ENCODE measurements at regions not wholly inside any gene's neighbourhood (a gene's known extent, or its start where the extent isn't known, plus 50 kb on each side); places are given as distances from the start of the nearest gene placed in this dataset.

- POLR2A ChIA-PET: no interaction called here
- CTCF ChIA-PET: no interaction called here
- DNase-seq (ENCODE audit: extremely low spot score): no peak
- TF ChIP-seq CTBP1 (IDR thresholded peaks at IDR 0.05; ENCODE audit: borderline replicate concordance): no peak
- TF ChIP-seq HDGF (IDR thresholded peaks at IDR 0.05; ENCODE audit: borderline replicate concordance): no peak
- no peak for TF ChIP-seq NFRKB (IDR thresholded peaks at IDR 0.05)
- TF ChIP-seq PKNOX1 (IDR thresholded peaks at IDR 0.05): no peak
These were observed 158.8 kb downstream of the IL20RB start for GRCh38 chr3:137116619-137117018.

GRCh38 chr3:137121704-137122314 lies 164.0 kb downstream of the IL20RB start:
- DNase-seq (ENCODE audit: extremely low spot score): peak; percentile 47
- TF ChIP-seq FOXK2 (IDR thresholded peaks at IDR 0.05): no peak
- TF ChIP-seq BHLHE40 (IDR thresholded peaks at IDR 0.05; ENCODE audit: borderline replicate concordance): no peak
- no peak for TF ChIP-seq FOXA1 (IDR thresholded peaks at IDR 0.05)
- no peak for TF ChIP-seq ARNT (IDR thresholded peaks at IDR 0.05)
- TF ChIP-seq SUZ12 (IDR thresholded peaks at IDR 0.05): no peak
- no peak for TF ChIP-seq HDGF (IDR thresholded peaks at IDR 0.05; ENCODE audit: borderline replicate concordance)
- TF ChIP-seq CTBP1 (IDR thresholded peaks at IDR 0.05; ENCODE audit: borderline replicate concordance): no peak
- TF ChIP-seq SP1 (IDR thresholded peaks at IDR 0.05): no peak

GRCh38 chr3:137131081-137131480 lies 173.3 kb downstream of the IL20RB start:
- ChIA-PET POLR2A (no interaction called here), CTCF (interaction anchor here (0.6 to 0.9 kb wide), 2 partner anchors 9 to 637 kb away, joined by 4 to 6 read pairs; no protein-coding TSS in a partner anchor)
- no peak for TF ChIP-seq L3MBTL2 (conservative IDR thresholded peaks at IDR 0.05)
- TF ChIP-seq ARNT (IDR thresholded peaks at IDR 0.05): no peak
- no peak for TF ChIP-seq FOXM1 (IDR thresholded peaks at IDR 0.05; ENCODE audit: borderline replicate concordance)
- TF ChIP-seq NFRKB (IDR thresholded peaks at IDR 0.05): no peak
- TF ChIP-seq PKNOX1 (IDR thresholded peaks at IDR 0.05): no peak
- TF ChIP-seq BHLHE40 (IDR thresholded peaks at IDR 0.05; ENCODE audit: borderline replicate concordance): no peak
- no peak for TF ChIP-seq LEF1 (IDR thresholded peaks at IDR 0.05; ENCODE audit: borderline replicate concordance)
- no peak for TF ChIP-seq SP1 (IDR thresholded peaks at IDR 0.05)
- TF ChIP-seq HDGF (IDR thresholded peaks at IDR 0.05; ENCODE audit: borderline replicate concordance): no peak
- TF ChIP-seq TARDBP (IDR thresholded peaks at IDR 0.05): no peak
- TF ChIP-seq SUZ12 (IDR thresholded peaks at IDR 0.05): no peak
- no peak for TF ChIP-seq FOXK2 (IDR thresholded peaks at IDR 0.05)
- no peak for TF ChIP-seq ZNF384 (IDR thresholded peaks at IDR 0.05)
- no peak for TF ChIP-seq FOXA1 (IDR thresholded peaks at IDR 0.05)
- TF ChIP-seq CTBP1 (IDR thresholded peaks at IDR 0.05; ENCODE audit: borderline replicate concordance): no peak
- TF ChIP-seq ELF4 (IDR thresholded peaks at IDR 0.05): no peak
- no peak for DNase-seq (ENCODE audit: extremely low spot score)

More at GRCh38 chr3:137121704-137122314, 164.0 kb downstream of the IL20RB start:
- ChIA-PET POLR2A (no interaction called here), CTCF (interaction anchor here (0.6 to 1.2 kb wide), 8 partner anchors 9 to 571 kb away, joined by 3 to 6 read pairs (median 4); no protein-coding TSS in a partner anchor)

GRCh38 chr3:137134431-137134830 lies 176.6 kb downstream of the IL20RB start:
- DNase-seq (ENCODE audit: extremely low spot score): no peak
- POLR2A ChIA-PET: no interaction called here
- CTCF ChIA-PET: no interaction called here
- TF ChIP-seq L3MBTL2 (conservative IDR thresholded peaks at IDR 0.05) (no peak), SUZ12 (IDR thresholded peaks at IDR 0.05) (no peak), NFRKB (IDR thresholded peaks at IDR 0.05) (no peak), ELF4 (IDR thresholded peaks at IDR 0.05) (no peak), FOXM1 (IDR thresholded peaks at IDR 0.05; ENCODE audit: borderline replicate concordance) (no peak), PKNOX1 (IDR thresholded peaks at IDR 0.05) (no peak), ARNT (IDR thresholded peaks at IDR 0.05) (no peak), HDGF (IDR thresholded peaks at IDR 0.05; ENCODE audit: borderline replicate concordance) (no peak), ZNF384 (IDR thresholded peaks at IDR 0.05) (no peak), LEF1 (IDR thresholded peaks at IDR 0.05; ENCODE audit: borderline replicate concordance) (no peak), FOXA1 (IDR thresholded peaks at IDR 0.05) (no peak), SP1 (IDR thresholded peaks at IDR 0.05) (no peak), BHLHE40 (IDR thresholded peaks at IDR 0.05; ENCODE audit: borderline replicate concordance) (no peak), TARDBP (IDR thresholded peaks at IDR 0.05) (no peak), FOXK2 (IDR thresholded peaks at IDR 0.05) (no peak), CTBP1 (IDR thresholded peaks at IDR 0.05; ENCODE audit: borderline replicate concordance) (no peak)

GRCh38 chr3:137148406-137148805 lies 190.6 kb downstream of the IL20RB start:
- ChIA-PET CTCF (no interaction called here), POLR2A (no interaction called here)
- no peak for DNase-seq (ENCODE audit: extremely low spot score)
- no peak for TF ChIP-seq FOXA1 (IDR thresholded peaks at IDR 0.05)
- TF ChIP-seq PKNOX1 (IDR thresholded peaks at IDR 0.05): no peak
- no peak for TF ChIP-seq ELF4 (IDR thresholded peaks at IDR 0.05)
- no peak for TF ChIP-seq TARDBP (IDR thresholded peaks at IDR 0.05)
- TF ChIP-seq LEF1 (IDR thresholded peaks at IDR 0.05; ENCODE audit: borderline replicate concordance): no peak
- TF ChIP-seq NFRKB (IDR thresholded peaks at IDR 0.05): no peak
- no peak for TF ChIP-seq SP1 (IDR thresholded peaks at IDR 0.05)
- TF ChIP-seq BHLHE40 (IDR thresholded peaks at IDR 0.05; ENCODE audit: borderline replicate concordance): no peak
- no peak for TF ChIP-seq ZNF384 (IDR thresholded peaks at IDR 0.05)
- no peak for TF ChIP-seq FOXK2 (IDR thresholded peaks at IDR 0.05)
- no peak for TF ChIP-seq ARNT (IDR thresholded peaks at IDR 0.05)
- TF ChIP-seq HDGF (IDR thresholded peaks at IDR 0.05; ENCODE audit: borderline replicate concordance): no peak
- no peak for TF ChIP-seq L3MBTL2 (conservative IDR thresholded peaks at IDR 0.05)

Measured in HEK293T (cell line).